Stimulated activated CD4-positive, alpha-beta T cell treated with anti-CD3 and anti-CD28 coated beads, Interleukin-15, amount 100 ng/mL, for 24 hours (primary cell): ENCODE measurements at regions not wholly inside any gene's neighbourhood (a gene's known extent, or its start where the extent isn't known, plus 50 kb on each side); places are given as distances from the start of the nearest gene placed in this dataset.
"Not testable (repeated sequence)": the region's sequence is repeated elsewhere in the genome, so short reads cannot be mapped to it uniquely, and the experiment has no call there.

Experiments used
- DNase-seq: peaks from one replicate; pipeline ENCODE4 v3.0.0-alpha.2; 2020

- no peak for DNase-seq
These were observed 313.6 kb downstream of the TBC1D32 start for GRCh38 chr6:121020656-121021055.

- DNase-seq, result no peak
These were observed 325.7 kb downstream of the TBC1D32 start for GRCh38 chr6:121008553-121008952.

- no peak for DNase-seq
These were observed 328.3 kb downstream of the TBC1D32 start for GRCh38 chr6:121006024-121006423.

GRCh38 chr6:121000381-121000780, 333.9 kb downstream of the TBC1D32 start:
- no peak for DNase-seq

GRCh38 chr6:120996340-120996739, 337.9 kb downstream of the TBC1D32 start:
- no peak for DNase-seq

- no peak for DNase-seq
These were observed 339.7 kb downstream of the TBC1D32 start for GRCh38 chr6:120994573-120994967.

- DNase-seq, result no peak
These were observed 340.2 kb downstream of the TBC1D32 start for GRCh38 chr6:120993929-120994572.

GRCh38 chr6:120992257-120992656, 342.0 kb downstream of the TBC1D32 start:
- no peak for DNase-seq

- no peak for DNase-seq
These were observed 343.4 kb downstream of the TBC1D32 start for GRCh38 chr6:120990866-120991265.

- DNase-seq, result no peak
These were observed 352.4 kb downstream of the TBC1D32 start for GRCh38 chr6:120981835-120982234.

GRCh38 chr6:120966321-120966720, 368.0 kb downstream of the TBC1D32 start:
- DNase-seq, result no peak

- no peak for DNase-seq
These were observed 368.5 kb downstream of the TBC1D32 start for GRCh38 chr6:120965814-120966213.

- no peak for DNase-seq
These were observed 373.5 kb downstream of the TBC1D32 start for GRCh38 chr6:120960761-120961160.

GRCh38 chr6:120954111-120954510, 380.2 kb downstream of the TBC1D32 start:
- no peak for DNase-seq

- DNase-seq, result no peak
These were observed 383.0 kb downstream of the TBC1D32 start for GRCh38 chr6:120951258-120951657.

GRCh38 chr6:120947111-120947510, 387.2 kb downstream of the TBC1D32 start:
- DNase-seq, result no peak

- DNase-seq, result no peak
These were observed 388.2 kb downstream of the TBC1D32 start for GRCh38 chr6:120945905-120946594.

- no peak for DNase-seq
These were observed 395.3 kb downstream of the TBC1D32 start for GRCh38 chr6:120938876-120939472.

GRCh38 chr6:120938164-120938875, 396.0 kb downstream of the TBC1D32 start:
- no peak for DNase-seq

- DNase-seq, result no peak
These were observed 398.4 kb downstream of the TBC1D32 start for GRCh38 chr6:120935908-120936307.

GRCh38 chr6:120935016-120935415, 399.3 kb downstream of the TBC1D32 start:
- DNase-seq, result no peak

- not testable (repeated sequence) for DNase-seq
These were observed 402.6 kb downstream of the TBC1D32 start for GRCh38 chr6:120931520-120932180.

- not testable (repeated sequence) for DNase-seq
These were observed 403.8 kb downstream of the TBC1D32 start for GRCh38 chr6:120930500-120930899.
